ENCODE measurements at regions not wholly inside any gene's neighbourhood (a gene's known extent, or its start where the extent isn't known, plus 50 kb on each side); places are given as distances from the start of the nearest gene placed in this dataset.

DNA sequence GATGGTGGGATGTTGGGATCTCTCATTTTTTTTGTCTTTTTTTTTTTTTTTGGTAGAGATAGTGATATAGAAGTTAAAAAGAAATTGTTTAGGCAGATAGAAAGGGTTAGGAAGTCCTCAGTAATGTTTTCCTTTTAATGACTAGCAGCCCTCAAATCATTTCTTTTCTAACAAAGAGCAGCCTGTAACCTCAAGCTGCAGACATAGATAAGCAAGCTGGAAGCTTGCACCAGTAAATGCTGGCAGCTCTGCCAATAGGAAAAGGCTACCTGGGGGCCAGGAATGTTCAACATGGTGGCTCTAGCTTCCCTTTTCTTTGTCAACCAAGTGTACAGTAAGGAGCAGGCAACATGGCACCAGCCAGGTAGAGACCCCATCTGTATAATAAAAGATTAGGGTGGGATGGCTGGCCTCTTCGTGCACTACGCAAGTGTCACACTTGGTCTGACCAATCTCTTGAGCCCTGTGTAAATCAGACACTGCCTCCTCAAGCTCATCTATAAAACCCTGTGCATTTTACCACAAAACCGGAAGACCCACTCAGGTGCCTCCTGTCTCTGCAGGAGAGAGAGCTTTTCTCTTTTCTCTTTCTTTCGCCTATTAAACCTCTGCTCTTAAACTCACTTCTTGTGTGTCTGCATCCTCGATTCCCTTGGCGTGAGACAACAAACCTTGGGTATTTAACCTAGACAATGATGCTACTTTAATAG lies 212.9 kb downstream of the SNX10 start:
- Histone ChIP-seq H3F3A (ENCODE audit: insufficient read depth, low read length, poor library complexity, severe bottlenecking) (no peaks in the 10 kb centered on the region), H3K27ac (ENCODE audit: low read length) (no peak overlapping the region), H3K27me3 (ENCODE audit: insufficient read depth, low read depth, low read length) (no peaks in the 10 kb centered on the region), H3K4me3 (ENCODE audit: low read length) (no peak overlapping the region), H3K4me2 (ENCODE audit: low read length) (no peak overlapping the region), H3K79me2 (replicated peaks; ENCODE audit: insufficient read depth, low read length) (no peaks in the 10 kb centered on the region), H2AFZ (ENCODE audit: low read depth, low read length) (no peak overlapping the region), H4K20me1 (ENCODE audit: insufficient read depth) (no peaks in the 10 kb centered on the region), H3K9me3 (ENCODE audit: low read length) (no peaks in the 10 kb centered on the region), H3K9ac (ENCODE audit: low read length) (no peak overlapping the region), H3K9me2 (ENCODE audit: insufficient read depth, low read length) (no peaks in the 10 kb centered on the region), H3K36me3 (ENCODE audit: insufficient read depth, low read length) (no peaks in the 10 kb centered on the region)
- TF ChIP-seq RAD21 (conservative IDR thresholded peaks at IDR 0.05) (no peak), POLR2AphosphoS5 (IDR thresholded peaks at IDR 0.05) (no peak), SMC3 (conservative IDR thresholded peaks at IDR 0.05; ENCODE audit: poor library complexity) (no peak), TAF1 (IDR thresholded peaks at IDR 0.05; ENCODE audit: low read depth) (no peak), EZH2 (IDR thresholded peaks at IDR 0.05; ENCODE audit: borderline replicate concordance, insufficient read depth, low read length, poor library complexity, severe bottlenecking) (no peak), EP300 (conservative IDR thresholded peaks at IDR 0.05; ENCODE audit: poor library complexity, severe bottlenecking) (no peak), MXI1 (conservative IDR thresholded peaks at IDR 0.05; ENCODE audit: poor library complexity, severe bottlenecking) (no peak)
- TF ChIP-seq, protein P1, sequence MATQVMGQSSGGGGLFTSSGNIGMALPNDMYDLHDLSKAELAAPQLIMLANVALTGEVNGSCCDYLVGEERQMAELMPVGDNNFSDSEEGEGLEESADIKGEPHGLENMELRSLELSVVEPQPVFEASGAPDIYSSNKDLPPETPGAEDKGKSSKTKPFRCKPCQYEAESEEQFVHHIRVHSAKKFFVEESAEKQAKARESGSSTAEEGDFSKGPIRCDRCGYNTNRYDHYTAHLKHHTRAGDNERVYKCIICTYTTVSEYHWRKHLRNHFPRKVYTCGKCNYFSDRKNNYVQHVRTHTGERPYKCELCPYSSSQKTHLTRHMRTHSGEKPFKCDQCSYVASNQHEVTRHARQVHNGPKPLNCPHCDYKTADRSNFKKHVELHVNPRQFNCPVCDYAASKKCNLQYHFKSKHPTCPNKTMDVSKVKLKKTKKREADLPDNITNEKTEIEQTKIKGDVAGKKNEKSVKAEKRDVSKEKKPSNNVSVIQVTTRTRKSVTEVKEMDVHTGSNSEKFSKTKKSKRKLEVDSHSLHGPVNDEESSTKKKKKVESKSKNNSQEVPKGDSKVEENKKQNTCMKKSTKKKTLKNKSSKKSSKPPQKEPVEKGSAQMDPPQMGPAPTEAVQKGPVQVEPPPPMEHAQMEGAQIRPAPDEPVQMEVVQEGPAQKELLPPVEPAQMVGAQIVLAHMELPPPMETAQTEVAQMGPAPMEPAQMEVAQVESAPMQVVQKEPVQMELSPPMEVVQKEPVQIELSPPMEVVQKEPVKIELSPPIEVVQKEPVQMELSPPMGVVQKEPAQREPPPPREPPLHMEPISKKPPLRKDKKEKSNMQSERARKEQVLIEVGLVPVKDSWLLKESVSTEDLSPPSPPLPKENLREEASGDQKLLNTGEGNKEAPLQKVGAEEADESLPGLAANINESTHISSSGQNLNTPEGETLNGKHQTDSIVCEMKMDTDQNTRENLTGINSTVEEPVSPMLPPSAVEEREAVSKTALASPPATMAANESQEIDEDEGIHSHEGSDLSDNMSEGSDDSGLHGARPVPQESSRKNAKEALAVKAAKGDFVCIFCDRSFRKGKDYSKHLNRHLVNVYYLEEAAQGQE (IDR thresholded peaks at IDR 0.05; ENCODE audit: borderline replicate concordance): no peak
- TF ChIP-seq, protein P2, sequence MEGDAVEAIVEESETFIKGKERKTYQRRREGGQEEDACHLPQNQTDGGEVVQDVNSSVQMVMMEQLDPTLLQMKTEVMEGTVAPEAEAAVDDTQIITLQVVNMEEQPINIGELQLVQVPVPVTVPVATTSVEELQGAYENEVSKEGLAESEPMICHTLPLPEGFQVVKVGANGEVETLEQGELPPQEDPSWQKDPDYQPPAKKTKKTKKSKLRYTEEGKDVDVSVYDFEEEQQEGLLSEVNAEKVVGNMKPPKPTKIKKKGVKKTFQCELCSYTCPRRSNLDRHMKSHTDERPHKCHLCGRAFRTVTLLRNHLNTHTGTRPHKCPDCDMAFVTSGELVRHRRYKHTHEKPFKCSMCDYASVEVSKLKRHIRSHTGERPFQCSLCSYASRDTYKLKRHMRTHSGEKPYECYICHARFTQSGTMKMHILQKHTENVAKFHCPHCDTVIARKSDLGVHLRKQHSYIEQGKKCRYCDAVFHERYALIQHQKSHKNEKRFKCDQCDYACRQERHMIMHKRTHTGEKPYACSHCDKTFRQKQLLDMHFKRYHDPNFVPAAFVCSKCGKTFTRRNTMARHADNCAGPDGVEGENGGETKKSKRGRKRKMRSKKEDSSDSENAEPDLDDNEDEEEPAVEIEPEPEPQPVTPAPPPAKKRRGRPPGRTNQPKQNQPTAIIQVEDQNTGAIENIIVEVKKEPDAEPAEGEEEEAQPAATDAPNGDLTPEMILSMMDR (IDR thresholded peaks at IDR 0.05; ENCODE audit: poor library complexity, severe bottlenecking): no peak

DNA sequence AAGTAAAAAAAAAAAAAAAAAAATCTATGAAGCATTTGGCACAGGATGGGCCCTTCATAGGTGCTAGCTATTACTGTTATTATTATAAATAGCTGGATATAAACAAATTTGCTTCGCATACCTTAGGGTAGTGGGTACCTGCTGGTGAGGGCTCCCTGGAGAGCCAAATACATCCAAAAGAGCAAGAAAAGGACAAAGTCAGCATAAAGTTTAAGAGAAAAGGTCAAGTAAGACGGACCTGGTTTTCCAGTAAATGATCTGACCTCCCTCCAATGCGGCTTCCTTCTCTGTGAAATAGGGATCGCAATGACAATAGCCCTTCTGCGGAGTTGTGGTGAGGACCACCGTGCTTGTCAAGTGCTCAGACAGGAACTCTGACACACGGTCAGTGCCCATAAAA lies 214.5 kb downstream of the SNX10 start:
- no peaks in the 10 kb centered on the region for H3K9me3 ChIP-seq (ENCODE audit: low read length)
- TF ChIP-seq EZH2 (IDR thresholded peaks at IDR 0.05; ENCODE audit: borderline replicate concordance, insufficient read depth, low read length, poor library complexity, severe bottlenecking) (no peak), POLR2AphosphoS5 (IDR thresholded peaks at IDR 0.05) (no peak), MXI1 (conservative IDR thresholded peaks at IDR 0.05; ENCODE audit: poor library complexity, severe bottlenecking) (no peak), EP300 (conservative IDR thresholded peaks at IDR 0.05; ENCODE audit: poor library complexity, severe bottlenecking) (no peak), RAD21 (conservative IDR thresholded peaks at IDR 0.05) (no peak), TAF1 (IDR thresholded peaks at IDR 0.05; ENCODE audit: low read depth) (no peak), SMC3 (conservative IDR thresholded peaks at IDR 0.05; ENCODE audit: poor library complexity) (no peak)
- TF ChIP-seq, protein P2 (IDR thresholded peaks at IDR 0.05; ENCODE audit: poor library complexity, severe bottlenecking): no peak
- TF ChIP-seq, protein P1 (IDR thresholded peaks at IDR 0.05; ENCODE audit: borderline replicate concordance): no peak
- H3K9ac ChIP-seq (ENCODE audit: low read length): no peak overlapping the region
- no peaks in the 10 kb centered on the region for H3K27me3 ChIP-seq (ENCODE audit: insufficient read depth, low read depth, low read length)
- no peak overlapping the region for H2AFZ ChIP-seq (ENCODE audit: low read depth, low read length)
- no peaks in the 10 kb centered on the region for H3F3A ChIP-seq (ENCODE audit: insufficient read depth, low read length, poor library complexity, severe bottlenecking)
- no peak overlapping the region for H3K4me2 ChIP-seq (ENCODE audit: low read length)
- no peaks in the 10 kb centered on the region for H3K79me2 ChIP-seq (replicated peaks; ENCODE audit: insufficient read depth, low read length)
- no peaks in the 10 kb centered on the region for H3K9me2 ChIP-seq (ENCODE audit: insufficient read depth, low read length)
- H3K27ac ChIP-seq (ENCODE audit: low read length): no peak overlapping the region
- H3K4me3 ChIP-seq (ENCODE audit: low read length): no peak overlapping the region
- no peaks in the 10 kb centered on the region for H4K20me1 ChIP-seq (ENCODE audit: insufficient read depth)
- no peaks in the 10 kb centered on the region for H3K36me3 ChIP-seq (ENCODE audit: insufficient read depth, low read length)

Measured in neural cell (in vitro differentiated cells).